Endothelial cell of umbilical vein (primary cell): ENCODE measurements at regions not wholly inside any gene's neighbourhood (a gene's known extent, or its start where the extent isn't known, plus 50 kb on each side); places are given as distances from the start of the nearest gene placed in this dataset.

Experiments
- BruUV-seq: library from RNA; stranded (reverse); fragments of 400-500 nt; replicated peaks from 2 replicates; lab custom pipeline; 2021; lab: Mats Ljungman, UMichigan
- CTCF ChIA-PET: fragments of 300-600, 350-600 bp; sonication (Branson Sonifier 250); formaldehyde crosslinking; loops from one replicate; lab custom pipeline; 2021; ENCODE audit warnings: antibody characterized with exemption, inconsistent platforms; lab: Charles Lee
- POLR2A ChIA-PET: fragments of 300-600, 350-600 bp; sonication (Branson Sonifier 250); formaldehyde crosslinking; loops from one replicate; lab custom pipeline; 2021; ENCODE audit warnings: antibody characterized with exemption, inconsistent platforms; lab: Charles Lee
- DNase-seq: peaks from one replicate; pipeline ENCODE4 v3.0.0-alpha.2; 2011; ENCODE audit warnings: low read depth, low spot score
- FAIRE-seq: peaks from 2 replicates; lab custom pipeline; 2011; peaks lifted over from hg19 to GRCh38; lab: Jason Lieb, UNC
- H2AFZ ChIP-seq: 2 replicates; pipeline ENCODE4 v1.6.0; 2012; ENCODE audit warnings: low read depth, low read length, control low read depth, inconsistent platforms
- H3K27ac ChIP-seq: 2 replicates; pipeline ENCODE4 v1.5.1; 2011; ENCODE audit warnings: low read depth, mild to moderate bottlenecking, control low read depth, low read length, moderate library complexity; ENCODE audit not compliant: insufficient read depth
- H3K27me3 ChIP-seq, 2 experiments: 2 replicates each; pipeline versions ENCODE4 v1.6.0 to v1.6.1; 2011; ENCODE audit warnings: low read length in 2 of 2, mixed read lengths in 1 of 2; ENCODE audit not compliant: control insufficient read depth in 2 of 2, insufficient read depth in 2 of 2
- H3K36me3 ChIP-seq, 2 experiments: 2 replicates in 1 of 2; 3 replicates in 1 of 2; pipeline ENCODE4 v1.5.1; 2011; ENCODE audit warnings: low read length in 2 of 2, mild to moderate bottlenecking in 1 of 2, moderate library complexity in 1 of 2; ENCODE audit not compliant: control insufficient read depth in 2 of 2, insufficient read depth in 2 of 2; ENCODE audit errors: extremely low read depth in 1 of 2
- H3K4me1 ChIP-seq: 3 replicates; pipeline ENCODE4 v1.5.1; 2011; ENCODE audit warnings: mild to moderate bottlenecking, low read length; ENCODE audit not compliant: control insufficient read depth, insufficient read depth; ENCODE audit errors: extremely low read depth
- H3K4me2 ChIP-seq: 2 replicates; pipeline ENCODE4 v1.6.1; 2011; ENCODE audit warnings: low read length, control low read depth, mixed read lengths; ENCODE audit not compliant: insufficient read depth
- H3K4me3 ChIP-seq, 3 experiments: fragments of 200-600 bp in 1 of 3; sonication (generic), shearing (Covaris generic) in 1 of 3; replicated peaks in 1 of 3; 2 replicates each; pipeline ENCODE4 v1.5.1; 2011 to 2016; ENCODE audit warnings: control low read depth in 3 of 3, low read length in 3 of 3, mild to moderate bottlenecking in 2 of 3, inconsistent platforms in 1 of 3, low read depth in 1 of 3, moderate library complexity in 1 of 3; ENCODE audit not compliant: insufficient read depth in 1 of 3
- H3K79me2 ChIP-seq: 2 replicates; pipeline ENCODE4 v1.6.0; 2012; ENCODE audit warnings: low read length, inconsistent platforms; ENCODE audit not compliant: control insufficient read depth, insufficient read depth
- H3K9ac ChIP-seq: replicated peaks from 2 replicates; pipeline ENCODE3; 2011; ENCODE audit warnings: low read length, control low read depth; ENCODE audit not compliant: insufficient read depth; ENCODE audit errors: extremely low read depth
- H3K9me1 ChIP-seq: replicated peaks from 3 replicates; pipeline ENCODE4 v1.6.0; 2011; ENCODE audit warnings: mild to moderate bottlenecking, low read length; ENCODE audit not compliant: control insufficient read depth, insufficient read depth; ENCODE audit errors: extremely low read depth
- H3K9me3 ChIP-seq: replicated peaks from 2 replicates; pipeline ENCODE4 v1.5.1; 2012; ENCODE audit warnings: low read length, inconsistent platforms; ENCODE audit not compliant: control insufficient read depth, insufficient read depth
- H4K20me1 ChIP-seq: replicated peaks from 2 replicates; pipeline ENCODE3; 2011; ENCODE audit warnings: mild to moderate bottlenecking, low read length; ENCODE audit not compliant: control insufficient read depth, insufficient read depth; ENCODE audit errors: extremely low read depth
- CTCF ChIP-seq, 2 donors: IDR thresholded peaks; 1 replicate in 1 of 2; 2 replicates in 1 of 2; pipeline ENCODE4 v1.5.1; 2011; ENCODE audit warnings: low read length in 2 of 2, mild to moderate bottlenecking in 2 of 2, moderate library complexity in 2 of 2, control low read depth in 1 of 2, inconsistent platforms in 1 of 2, low read depth in 1 of 2; ENCODE audit not compliant: insufficient read depth in 1 of 2; ENCODE audit errors: extremely low read depth in 1 of 2
- EZH2 ChIP-seq: IDR thresholded peaks from 2 replicates; pipeline ENCODE4 v1.6.1; 2012; ENCODE audit warnings: borderline replicate concordance, low read depth, mild to moderate bottlenecking, moderate library complexity, low read length, inconsistent platforms; ENCODE audit not compliant: severe bottlenecking
- FOS ChIP-seq: IDR thresholded peaks from 2 replicates; pipeline ENCODE4 v1.6.1; 2011; ENCODE audit warnings: mild to moderate bottlenecking, low read length, moderate library complexity, borderline replicate concordance; ENCODE audit not compliant: insufficient read depth
- GATA2 ChIP-seq: IDR thresholded peaks from 2 replicates; pipeline ENCODE4 v1.7.0; 2011; ENCODE audit warnings: low read depth, mild to moderate bottlenecking, moderate library complexity, mixed read lengths, low read length; ENCODE audit not compliant: insufficient read length, insufficient read depth
- JUN ChIP-seq: IDR thresholded peaks from 2 replicates; pipeline ENCODE4 v1.6.1; 2011; ENCODE audit warnings: borderline replicate concordance, low read depth; ENCODE audit not compliant: insufficient read length, insufficient read depth
- MAX ChIP-seq: IDR thresholded peaks from 2 replicates; pipeline ENCODE4 v1.6.1; 2011; ENCODE audit not compliant: insufficient read depth, insufficient read length
- MYC ChIP-seq: IDR thresholded peaks from one replicate; pipeline ENCODE4 v1.6.1; 2011; ENCODE audit warnings: mild to moderate bottlenecking, low read depth, low read length
- POLR2A ChIP-seq: IDR thresholded peaks from 2 replicates; pipeline ENCODE4 v1.6.1; 2012; ENCODE audit warnings: low read depth, mild to moderate bottlenecking, control low read depth, low read length
- POLR2AphosphoS5 ChIP-seq: IDR thresholded peaks from 2 replicates; pipeline ENCODE4 v1.6.1; 2012; ENCODE audit warnings: low read depth, mild to moderate bottlenecking, control low read depth, low read length, moderate library complexity; ENCODE audit not compliant: insufficient read depth
- dilution Hi-C: fragments of 300-500 bp; cut with MboI; formaldehyde crosslinking; loops from one replicate; pipeline ENCODE4 v1.15.0; 2019; ENCODE audit warnings: low sequenced_read_pairs; ENCODE audit not compliant: extremely low pct_ligation_motif_present
- intact Hi-C: fragments of 100-400 bp; cut with micrococcal nuclease; formaldehyde crosslinking; loops from one replicate; pipeline ENCODE4 v1.10.0; 2022

- no peaks in the 10 kb centered on the region for H3K9me3 ChIP-seq
- FAIRE-seq (no peak), DNase-seq (no peak)
- dilution Hi-C loops (no loop called here), intact Hi-C loops (no loop called here)
- H3K27ac ChIP-seq = no peak overlapping the region
- ChIA-PET CTCF (interaction anchor here (1.3 kb wide), 1 partner anchor 17 kb away, joined by 3 read pairs; no protein-coding TSS in a partner anchor), POLR2A (no interaction called here)
- peaks cover 0 to 4% of the 10 kb centered on the region in 2 experiments for H3K27me3 ChIP-seq
- H4K20me1 ChIP-seq = no peaks in the 10 kb centered on the region
- H3K79me2 ChIP-seq = no peaks in the 10 kb centered on the region
- no TSS peak for BruUV-seq
- H3K9ac ChIP-seq = no peak overlapping the region
- H3K9me1 ChIP-seq = no peaks in the 10 kb centered on the region
- no peaks in the 10 kb centered on the region for H3K4me1 ChIP-seq
- TF ChIP-seq MAX (no peak), GATA2 (no peak), POLR2AphosphoS5 (no peak), EZH2 (no peak)
- no peaks in the 10 kb centered on the region for H3K36me3 ChIP-seq
- H3K4me2 ChIP-seq = no peak overlapping the region
- no peak overlapping the region for H3K4me3 ChIP-seq
- H2AFZ ChIP-seq = no peak overlapping the region
Observed at GRCh38 chr2:19818543-19818942, 83.2 kb downstream of the TTC32 start.

- ChIA-PET CTCF (interaction anchor here (0.6 kb wide), 1 partner anchor 350 kb away, joined by 3 read pairs; no protein-coding TSS in a partner anchor), POLR2A (no interaction called here)
- no TSS peak for BruUV-seq
- H2AFZ ChIP-seq = no peak overlapping the region
- no peak overlapping the region for H3K9ac ChIP-seq
- intact Hi-C loops = no loop called here
- H3K79me2 ChIP-seq = no peaks in the 10 kb centered on the region
- no peaks in the 10 kb centered on the region for H4K20me1 ChIP-seq
- H3K4me2 ChIP-seq = no peak overlapping the region
- no peaks in the 10 kb centered on the region for H3K36me3 ChIP-seq
- H3K9me3 ChIP-seq = no peaks in the 10 kb centered on the region
- dilution Hi-C loops = no loop called here
- TF ChIP-seq EZH2 (no peak), JUN (no peak), CTCF (IDR thresholded peaks at IDR 0.05; ENCODE audit: extremely low read depth in 1 of 2, insufficient read depth in 1 of 2, low read depth in 1 of 2, low read length in 2 of 2) (no peak), POLR2AphosphoS5 (no peak), POLR2A (no peak), MAX (no peak), MYC (no peak), FOS (no peak)
- H3K27me3 ChIP-seq = peaks cover 0 to 4% of the 10 kb centered on the region in 2 experiments
- H3K4me3 ChIP-seq = no peak overlapping the region
- H3K4me1 ChIP-seq = no peaks in the 10 kb centered on the region
- FAIRE-seq (no peak), DNase-seq (no peak)
- no peak overlapping the region for H3K27ac ChIP-seq
- no peaks in the 10 kb centered on the region for H3K9me1 ChIP-seq
Observed at GRCh38 chr2:19818039-19818438, 83.7 kb downstream of the TTC32 start.
